H1 (cell line): ENCODE measurements at regions not wholly inside any gene's neighbourhood (a gene's known extent, or its start where the extent isn't known, plus 50 kb on each side); places are given as distances from the start of the nearest gene placed in this dataset.

Experiments
- POLR2A ChIP-seq, 2 experiments: IDR thresholded peaks; 1 replicate in 1 of 2; 2 replicates in 1 of 2; pipeline ENCODE4 v1.6.1; 2011; ENCODE audit warnings: low read depth in 2 of 2, low read length in 2 of 2, mild to moderate bottlenecking in 2 of 2; ENCODE audit errors: control extremely low read depth in 1 of 2
- TF ChIP-seq, protein P1 (sequence below): fragments of 300-600 bp; sonication (generic); IDR thresholded peaks from 2 replicates; pipeline ENCODE4 v1.7.1; 2012; ENCODE audit warnings: low read length, moderate library complexity, mild to moderate bottlenecking, inconsistent platforms; ENCODE audit not compliant: insufficient replicate concordance

DNA sequence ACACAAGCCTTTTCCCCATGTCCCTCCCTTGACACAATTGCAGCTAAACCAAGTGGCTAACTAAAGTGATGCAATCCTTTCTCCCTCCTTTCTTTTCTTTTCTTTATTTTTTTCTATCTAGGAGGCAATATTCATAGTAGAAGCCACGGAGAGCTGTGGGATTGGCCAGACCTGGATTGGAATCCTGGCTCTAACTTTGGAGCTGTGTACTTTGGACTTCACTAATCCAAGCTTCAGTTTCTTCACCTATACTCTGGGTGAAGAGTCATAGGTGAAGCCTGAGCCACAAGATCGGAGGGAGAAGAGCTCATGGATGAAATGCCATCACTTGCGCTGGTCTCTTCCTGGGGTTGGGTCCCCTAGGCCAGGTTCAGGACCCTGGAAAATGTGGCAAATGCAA lies 177.2 kb downstream of the IRX5 start (continued):
- TF ChIP-seq, protein P1, sequence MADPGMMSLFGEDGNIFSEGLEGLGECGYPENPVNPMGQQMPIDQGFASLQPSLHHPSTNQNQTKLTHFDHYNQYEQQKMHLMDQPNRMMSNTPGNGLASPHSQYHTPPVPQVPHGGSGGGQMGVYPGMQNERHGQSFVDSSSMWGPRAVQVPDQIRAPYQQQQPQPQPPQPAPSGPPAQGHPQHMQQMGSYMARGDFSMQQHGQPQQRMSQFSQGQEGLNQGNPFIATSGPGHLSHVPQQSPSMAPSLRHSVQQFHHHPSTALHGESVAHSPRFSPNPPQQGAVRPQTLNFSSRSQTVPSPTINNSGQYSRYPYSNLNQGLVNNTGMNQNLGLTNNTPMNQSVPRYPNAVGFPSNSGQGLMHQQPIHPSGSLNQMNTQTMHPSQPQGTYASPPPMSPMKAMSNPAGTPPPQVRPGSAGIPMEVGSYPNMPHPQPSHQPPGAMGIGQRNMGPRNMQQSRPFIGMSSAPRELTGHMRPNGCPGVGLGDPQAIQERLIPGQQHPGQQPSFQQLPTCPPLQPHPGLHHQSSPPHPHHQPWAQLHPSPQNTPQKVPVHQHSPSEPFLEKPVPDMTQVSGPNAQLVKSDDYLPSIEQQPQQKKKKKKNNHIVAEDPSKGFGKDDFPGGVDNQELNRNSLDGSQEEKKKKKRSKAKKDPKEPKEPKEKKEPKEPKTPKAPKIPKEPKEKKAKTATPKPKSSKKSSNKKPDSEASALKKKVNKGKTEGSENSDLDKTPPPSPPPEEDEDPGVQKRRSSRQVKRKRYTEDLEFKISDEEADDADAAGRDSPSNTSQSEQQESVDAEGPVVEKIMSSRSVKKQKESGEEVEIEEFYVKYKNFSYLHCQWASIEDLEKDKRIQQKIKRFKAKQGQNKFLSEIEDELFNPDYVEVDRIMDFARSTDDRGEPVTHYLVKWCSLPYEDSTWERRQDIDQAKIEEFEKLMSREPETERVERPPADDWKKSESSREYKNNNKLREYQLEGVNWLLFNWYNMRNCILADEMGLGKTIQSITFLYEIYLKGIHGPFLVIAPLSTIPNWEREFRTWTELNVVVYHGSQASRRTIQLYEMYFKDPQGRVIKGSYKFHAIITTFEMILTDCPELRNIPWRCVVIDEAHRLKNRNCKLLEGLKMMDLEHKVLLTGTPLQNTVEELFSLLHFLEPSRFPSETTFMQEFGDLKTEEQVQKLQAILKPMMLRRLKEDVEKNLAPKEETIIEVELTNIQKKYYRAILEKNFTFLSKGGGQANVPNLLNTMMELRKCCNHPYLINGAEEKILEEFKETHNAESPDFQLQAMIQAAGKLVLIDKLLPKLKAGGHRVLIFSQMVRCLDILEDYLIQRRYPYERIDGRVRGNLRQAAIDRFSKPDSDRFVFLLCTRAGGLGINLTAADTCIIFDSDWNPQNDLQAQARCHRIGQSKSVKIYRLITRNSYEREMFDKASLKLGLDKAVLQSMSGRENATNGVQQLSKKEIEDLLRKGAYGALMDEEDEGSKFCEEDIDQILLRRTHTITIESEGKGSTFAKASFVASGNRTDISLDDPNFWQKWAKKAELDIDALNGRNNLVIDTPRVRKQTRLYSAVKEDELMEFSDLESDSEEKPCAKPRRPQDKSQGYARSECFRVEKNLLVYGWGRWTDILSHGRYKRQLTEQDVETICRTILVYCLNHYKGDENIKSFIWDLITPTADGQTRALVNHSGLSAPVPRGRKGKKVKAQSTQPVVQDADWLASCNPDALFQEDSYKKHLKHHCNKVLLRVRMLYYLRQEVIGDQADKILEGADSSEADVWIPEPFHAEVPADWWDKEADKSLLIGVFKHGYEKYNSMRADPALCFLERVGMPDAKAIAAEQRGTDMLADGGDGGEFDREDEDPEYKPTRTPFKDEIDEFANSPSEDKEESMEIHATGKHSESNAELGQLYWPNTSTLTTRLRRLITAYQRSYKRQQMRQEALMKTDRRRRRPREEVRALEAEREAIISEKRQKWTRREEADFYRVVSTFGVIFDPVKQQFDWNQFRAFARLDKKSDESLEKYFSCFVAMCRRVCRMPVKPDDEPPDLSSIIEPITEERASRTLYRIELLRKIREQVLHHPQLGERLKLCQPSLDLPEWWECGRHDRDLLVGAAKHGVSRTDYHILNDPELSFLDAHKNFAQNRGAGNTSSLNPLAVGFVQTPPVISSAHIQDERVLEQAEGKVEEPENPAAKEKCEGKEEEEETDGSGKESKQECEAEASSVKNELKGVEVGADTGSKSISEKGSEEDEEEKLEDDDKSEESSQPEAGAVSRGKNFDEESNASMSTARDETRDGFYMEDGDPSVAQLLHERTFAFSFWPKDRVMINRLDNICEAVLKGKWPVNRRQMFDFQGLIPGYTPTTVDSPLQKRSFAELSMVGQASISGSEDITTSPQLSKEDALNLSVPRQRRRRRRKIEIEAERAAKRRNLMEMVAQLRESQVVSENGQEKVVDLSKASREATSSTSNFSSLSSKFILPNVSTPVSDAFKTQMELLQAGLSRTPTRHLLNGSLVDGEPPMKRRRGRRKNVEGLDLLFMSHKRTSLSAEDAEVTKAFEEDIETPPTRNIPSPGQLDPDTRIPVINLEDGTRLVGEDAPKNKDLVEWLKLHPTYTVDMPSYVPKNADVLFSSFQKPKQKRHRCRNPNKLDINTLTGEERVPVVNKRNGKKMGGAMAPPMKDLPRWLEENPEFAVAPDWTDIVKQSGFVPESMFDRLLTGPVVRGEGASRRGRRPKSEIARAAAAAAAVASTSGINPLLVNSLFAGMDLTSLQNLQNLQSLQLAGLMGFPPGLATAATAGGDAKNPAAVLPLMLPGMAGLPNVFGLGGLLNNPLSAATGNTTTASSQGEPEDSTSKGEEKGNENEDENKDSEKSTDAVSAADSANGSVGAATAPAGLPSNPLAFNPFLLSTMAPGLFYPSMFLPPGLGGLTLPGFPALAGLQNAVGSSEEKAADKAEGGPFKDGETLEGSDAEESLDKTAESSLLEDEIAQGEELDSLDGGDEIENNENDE: no peak
- TF ChIP-seq POLR2A (IDR thresholded peaks at IDR 0.05; ENCODE audit: control extremely low read depth in 1 of 2, low read depth in 2 of 2, low read length in 2 of 2): no peak
